HG02763 (cell line): ENCODE measurements at regions not wholly inside any gene's neighbourhood (a gene's known extent, or its start where the extent isn't known, plus 50 kb on each side); places are given as distances from the start of the nearest gene placed in this dataset.

ENCODE experiments used
- ATAC-seq: cut with Tn5 transposase; IDR thresholded peaks from one replicate; pipeline ENCODE4 v1.9.1; 2021; ENCODE audit warnings: mild to moderate bottlenecking, moderate library complexity; ENCODE audit not compliant: unreplicated experiment

DNA sequence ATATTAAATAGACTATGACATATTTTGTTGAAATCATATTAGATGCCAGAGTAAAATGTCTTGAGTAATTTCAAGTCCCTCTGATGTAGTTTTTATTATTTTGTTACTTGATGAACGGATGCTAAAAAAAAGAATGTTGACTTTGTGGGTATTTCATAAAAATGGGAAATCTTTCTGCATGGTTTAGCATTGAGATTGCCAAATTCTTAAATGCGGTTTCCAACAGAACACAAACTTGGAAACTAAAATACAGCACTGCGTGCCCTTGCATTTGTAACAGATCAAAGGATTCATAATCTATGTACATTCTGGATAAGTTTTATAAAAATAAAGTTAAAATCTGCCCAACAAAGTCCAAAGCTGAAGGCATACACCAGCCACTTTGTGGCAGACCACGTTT, 425.5 kb upstream of the DAB2 start:
- no peak for ATAC-seq

DNA sequence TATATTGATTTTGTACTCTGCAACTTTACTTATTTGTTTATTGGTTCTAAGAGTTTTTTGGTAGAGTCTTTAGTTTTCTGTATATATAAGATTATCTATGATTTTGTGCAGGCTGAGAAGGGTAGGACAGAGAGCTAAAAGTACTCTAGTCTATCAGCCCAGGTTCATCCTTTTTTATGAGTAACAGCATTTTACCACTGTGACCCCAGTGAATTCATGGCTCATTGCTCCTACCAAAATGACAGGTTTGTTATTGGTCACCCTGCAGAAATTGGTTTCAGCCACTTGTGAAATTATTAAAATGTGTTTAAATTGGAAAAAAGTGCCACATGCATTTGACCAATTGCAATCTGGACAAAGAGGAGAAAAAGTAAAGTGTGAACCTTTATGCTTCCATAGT, 421.4 kb upstream of the DAB2 start:
- no peak for ATAC-seq

DNA sequence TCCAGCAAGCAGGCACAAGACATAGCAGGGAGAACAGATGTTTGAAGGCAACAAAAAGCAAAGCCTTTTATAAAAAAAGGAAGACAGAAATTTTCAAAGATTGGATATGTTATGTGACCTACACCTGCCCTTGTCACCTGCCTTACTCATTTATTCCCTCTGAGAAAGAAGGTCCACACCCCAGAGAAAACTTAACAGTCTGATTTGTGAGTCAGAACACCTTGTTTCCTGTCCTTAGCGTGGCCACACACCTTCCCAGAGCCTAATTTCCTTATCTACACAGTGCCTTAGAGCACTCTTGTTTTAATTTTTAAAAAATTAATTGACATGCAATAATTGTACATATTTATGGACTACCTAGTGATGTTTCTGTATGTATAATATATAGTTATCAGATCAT, 419.0 kb upstream of the DAB2 start:
- ATAC-seq = no peak

DNA sequence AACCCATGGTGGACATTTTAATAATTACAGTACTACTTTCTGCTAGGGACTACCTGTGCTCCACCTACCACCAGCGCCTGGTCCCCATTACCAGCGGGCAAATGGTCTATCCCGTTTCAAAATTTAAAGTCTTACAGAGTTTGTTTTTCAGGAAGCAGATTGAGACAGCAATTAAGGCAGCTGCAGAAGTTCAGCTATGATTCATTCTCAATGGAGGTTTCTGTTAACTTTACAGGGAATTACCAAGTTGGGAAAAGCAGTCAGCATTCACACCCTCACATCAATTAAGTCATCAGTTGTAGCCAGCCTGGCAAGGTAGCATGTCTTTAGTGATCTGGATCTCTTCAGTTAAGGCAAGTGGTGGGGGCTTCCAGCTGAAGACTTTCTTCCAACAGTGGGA, 410.6 kb upstream of the DAB2 start:
- no peak for ATAC-seq

DNA sequence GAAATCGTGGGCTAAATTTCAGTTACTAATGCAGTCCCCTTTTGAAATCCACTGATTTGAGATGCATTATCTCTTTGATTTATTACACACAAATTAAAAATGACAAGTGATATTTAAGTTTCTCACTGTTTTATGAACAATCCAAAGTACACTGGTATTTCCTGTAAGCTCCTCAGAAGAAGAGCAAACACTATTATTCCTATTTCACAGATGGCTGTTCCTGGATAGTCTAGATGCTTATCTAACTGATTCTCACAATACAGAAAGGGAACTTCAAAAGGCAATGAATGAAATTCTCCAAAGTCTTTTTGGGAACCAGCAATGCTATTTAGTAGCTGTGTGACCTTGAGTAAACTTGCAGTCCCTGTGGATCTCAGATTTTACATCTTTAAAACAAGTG, 404.7 kb upstream of the DAB2 start:
- ATAC-seq = no peak

DNA sequence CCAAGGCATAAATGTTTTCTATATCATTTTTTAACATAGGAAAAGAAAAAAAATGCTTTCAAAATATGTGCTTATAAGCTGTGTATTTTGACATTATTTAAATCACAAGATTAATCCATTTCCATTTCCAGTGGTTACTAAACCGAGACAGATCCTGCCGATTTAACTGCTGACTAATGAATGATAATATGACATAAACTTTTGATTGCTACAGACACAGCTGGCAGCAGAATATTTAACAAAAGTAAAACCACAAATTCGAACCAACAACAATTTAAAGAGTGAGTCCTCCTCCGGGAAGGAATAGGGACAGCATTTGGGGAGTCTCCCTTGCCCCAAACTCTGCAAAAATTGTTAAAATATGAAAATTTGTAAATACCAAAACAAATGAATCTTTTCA, 401.3 kb upstream of the DAB2 start:
- no peak for ATAC-seq

DNA sequence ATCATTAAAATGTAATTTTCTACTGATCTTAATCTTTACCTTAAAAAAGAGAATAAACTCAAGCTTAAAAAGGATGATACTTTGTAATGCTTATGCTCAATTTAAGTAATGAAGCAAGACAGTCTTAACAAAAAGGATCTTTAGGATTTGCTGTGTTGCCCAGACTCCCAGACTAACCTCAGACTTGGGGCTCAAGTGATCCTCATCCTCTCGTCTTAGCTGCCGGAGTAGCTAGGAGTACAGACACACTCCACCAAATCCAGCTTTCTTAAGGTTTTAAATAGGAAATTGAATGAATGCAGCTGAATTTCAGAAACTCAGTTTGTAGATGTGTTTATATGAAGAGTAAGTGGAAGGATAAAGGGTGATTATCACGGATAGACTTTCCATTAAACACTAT, 400.5 kb upstream of the DAB2 start:
- ATAC-seq = no peak

DNA sequence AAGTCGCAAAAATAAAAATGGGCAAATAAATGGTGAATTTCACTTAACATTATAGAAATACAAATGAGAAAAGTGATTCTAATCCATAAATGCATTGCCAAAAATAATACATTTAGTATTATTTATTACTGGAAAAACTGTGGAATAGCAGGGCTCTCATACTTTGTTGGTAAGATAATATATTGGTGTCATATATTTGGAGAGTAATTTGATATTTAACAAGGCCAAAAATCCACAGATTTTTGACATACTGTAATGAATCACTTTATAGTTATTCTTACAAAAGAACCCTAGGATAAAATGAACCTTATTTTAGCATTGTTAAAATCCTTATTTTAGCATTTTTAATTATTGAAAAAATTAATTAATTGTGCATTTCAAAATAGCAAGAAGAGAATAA, 397.2 kb upstream of the DAB2 start:
- no peak for ATAC-seq

DNA sequence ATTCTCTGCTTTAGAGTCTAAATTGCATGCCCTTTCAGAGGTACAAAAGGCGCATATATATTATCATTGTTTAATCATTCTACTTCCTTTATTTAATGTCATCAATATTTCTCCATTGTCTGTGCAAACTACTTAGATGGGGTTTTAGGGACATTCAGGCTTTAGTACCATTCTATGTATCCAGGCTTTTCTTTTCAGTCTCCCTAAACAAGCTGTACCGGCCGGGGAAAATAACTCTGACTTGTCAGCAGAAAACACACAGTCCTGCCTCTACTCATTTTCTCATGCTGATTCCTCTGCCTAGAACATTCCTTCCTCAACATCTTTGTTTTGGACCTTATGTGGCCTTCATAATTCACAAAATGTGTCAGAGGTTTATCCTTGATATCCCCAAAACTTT, 392.1 kb upstream of the DAB2 start:
- no peak for ATAC-seq

DNA sequence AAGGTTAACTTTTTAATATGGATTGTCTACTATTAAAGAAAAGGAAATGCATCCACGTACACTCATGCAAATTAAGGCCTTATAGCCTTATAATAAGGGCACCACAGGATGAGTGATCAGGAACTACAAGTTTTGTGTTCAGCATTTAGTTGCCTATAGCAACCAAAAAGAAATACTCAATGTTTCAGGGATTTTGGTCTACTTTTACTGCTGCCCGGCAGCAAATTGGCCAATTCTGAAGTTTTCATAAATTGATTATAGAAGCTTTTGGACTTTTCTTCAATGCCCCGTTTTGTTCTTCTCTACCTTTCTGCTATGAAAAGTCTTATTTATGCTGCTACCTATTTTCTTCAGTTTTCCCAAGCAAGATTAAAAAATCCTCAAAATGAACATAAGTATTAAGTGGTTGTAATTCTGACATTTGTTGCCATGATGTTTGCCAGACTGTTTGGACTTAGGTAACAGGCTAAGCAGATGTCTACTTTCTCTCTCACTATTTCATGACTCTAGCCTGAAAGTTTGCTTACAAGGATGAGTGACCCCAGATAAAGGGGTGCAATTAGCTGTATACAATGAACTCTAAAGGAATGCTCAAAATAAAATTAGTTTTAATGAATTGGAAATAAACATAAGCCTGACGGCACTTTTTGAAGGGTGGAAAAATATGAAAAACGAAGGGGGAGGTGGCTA, 391.5 kb upstream of the DAB2 start:
- ATAC-seq = no peak

DNA sequence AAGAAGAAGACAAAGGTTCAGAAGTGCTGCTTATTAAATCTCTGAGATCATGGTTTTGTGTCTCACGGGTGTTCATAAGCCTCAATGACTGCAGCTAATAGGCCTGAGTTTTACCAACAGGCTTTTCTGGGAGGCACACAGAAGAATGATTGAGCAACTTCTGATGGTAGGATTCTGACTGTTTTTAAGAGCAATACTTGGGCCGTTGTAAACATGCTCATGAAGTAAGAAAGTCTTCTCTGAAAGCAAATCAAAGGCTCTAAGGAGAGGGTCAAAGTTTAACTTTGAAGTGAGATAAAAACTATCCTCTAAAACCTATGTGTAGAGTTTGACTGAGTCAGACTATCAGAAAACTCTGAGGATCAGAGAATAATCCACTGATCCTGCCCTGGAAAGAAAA, 390.9 kb upstream of the DAB2 start:
- no peak for ATAC-seq

DNA sequence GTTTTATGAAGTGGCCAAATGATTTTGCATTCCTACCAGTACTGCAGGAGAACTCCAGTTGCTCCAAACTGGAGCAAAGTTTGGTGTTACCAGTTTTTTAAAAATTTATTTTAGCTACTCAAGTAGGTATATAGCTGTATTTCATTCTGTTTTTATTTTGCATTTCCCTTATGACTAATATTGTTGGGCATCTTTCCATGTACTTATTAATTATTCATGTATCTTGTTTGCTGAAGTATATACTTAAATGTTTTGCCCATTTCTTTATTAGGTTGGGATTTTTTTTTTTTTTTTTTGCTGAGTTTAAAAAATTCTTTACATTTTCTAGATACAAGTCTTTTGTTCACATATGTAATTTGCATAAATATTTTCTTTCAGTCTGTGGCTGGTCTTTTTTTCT, 386.6 kb upstream of the DAB2 start:
- no peak for ATAC-seq

DNA sequence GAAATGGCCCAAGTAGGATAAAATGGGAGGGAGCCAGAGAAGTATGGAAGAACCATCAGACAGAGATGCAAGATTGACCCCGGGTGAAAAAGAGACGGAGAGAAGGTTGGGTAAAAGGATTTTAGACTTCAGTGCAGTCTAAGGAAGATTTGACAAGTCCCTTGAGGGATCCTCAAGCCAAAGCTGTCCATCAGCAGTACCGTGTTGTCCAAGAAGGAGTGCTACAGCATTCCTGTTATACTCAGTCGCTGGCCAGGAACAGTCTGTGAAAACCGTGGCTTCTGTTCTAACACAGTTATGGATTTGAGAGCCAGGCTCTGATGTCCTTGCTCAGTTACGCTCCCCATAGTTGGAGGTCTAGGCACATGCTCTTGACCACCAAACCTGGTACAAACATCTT, 383.9 kb upstream of the DAB2 start:
- no peak for ATAC-seq

DNA sequence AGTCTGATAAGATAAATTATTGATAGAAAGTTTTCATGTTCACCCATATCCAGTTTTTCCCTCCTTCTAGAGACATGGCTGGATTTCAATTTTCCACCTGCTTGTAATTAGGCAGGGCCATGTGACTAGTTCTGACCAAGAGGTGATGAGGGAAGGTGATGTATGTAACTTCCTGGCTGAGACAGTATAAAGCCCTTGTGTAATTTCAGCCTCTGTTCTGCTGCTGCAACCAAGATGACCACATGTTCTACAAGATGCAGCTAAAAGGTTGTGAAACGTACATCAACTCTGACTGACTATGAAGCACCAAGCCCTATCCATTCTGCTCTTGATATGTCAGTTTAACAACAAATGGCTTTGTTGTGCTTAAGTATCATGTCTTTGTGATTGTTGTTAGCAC, 376.5 kb upstream of the DAB2 start:
- ATAC-seq = no peak

DNA sequence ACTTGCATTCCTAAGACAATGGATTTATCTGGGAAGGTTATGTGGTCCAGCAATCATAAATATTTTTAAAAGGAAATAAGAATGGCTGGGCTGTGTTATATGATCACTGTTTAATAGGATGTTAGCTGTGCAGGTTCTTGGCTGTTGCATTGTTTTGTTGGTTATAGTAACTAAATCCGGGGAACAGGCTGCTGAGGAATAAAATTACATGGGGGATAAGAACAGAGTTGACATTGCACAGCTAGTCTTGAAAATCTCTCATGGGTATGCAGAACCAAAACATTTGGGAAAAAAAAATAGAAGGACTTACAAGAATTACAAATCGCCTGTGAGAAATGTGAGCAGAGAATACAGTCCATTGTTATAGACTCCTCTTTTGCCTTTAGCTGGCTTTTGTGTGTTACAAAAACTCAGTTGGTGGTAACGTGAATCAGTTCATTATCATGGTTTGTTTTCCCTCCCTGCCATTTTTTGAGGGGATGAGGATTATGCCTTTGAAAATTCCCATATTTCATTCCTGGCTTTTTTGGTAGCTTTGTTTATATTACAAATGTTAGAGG, 375.3 kb upstream of the DAB2 start:
- ATAC-seq = no peak

DNA sequence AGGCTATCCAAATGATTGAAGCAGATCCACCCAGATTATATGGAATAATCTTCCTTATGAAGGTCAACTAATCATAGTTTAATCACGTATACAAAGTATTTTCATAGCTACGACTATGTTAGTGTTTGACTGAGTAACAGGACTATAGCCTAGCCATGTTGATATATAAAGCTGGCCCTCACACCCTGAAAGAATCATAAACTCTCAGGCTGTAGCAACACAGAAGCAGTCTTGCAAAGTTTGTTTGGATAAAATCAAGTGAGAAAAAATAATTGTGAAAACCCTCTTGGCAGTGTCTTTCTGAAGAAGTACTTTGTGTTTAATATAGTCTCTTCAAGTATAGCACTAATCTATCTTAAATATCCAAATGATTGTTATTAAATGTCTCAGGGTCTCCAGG, 374.5 kb upstream of the DAB2 start:
- ATAC-seq = no peak

DNA sequence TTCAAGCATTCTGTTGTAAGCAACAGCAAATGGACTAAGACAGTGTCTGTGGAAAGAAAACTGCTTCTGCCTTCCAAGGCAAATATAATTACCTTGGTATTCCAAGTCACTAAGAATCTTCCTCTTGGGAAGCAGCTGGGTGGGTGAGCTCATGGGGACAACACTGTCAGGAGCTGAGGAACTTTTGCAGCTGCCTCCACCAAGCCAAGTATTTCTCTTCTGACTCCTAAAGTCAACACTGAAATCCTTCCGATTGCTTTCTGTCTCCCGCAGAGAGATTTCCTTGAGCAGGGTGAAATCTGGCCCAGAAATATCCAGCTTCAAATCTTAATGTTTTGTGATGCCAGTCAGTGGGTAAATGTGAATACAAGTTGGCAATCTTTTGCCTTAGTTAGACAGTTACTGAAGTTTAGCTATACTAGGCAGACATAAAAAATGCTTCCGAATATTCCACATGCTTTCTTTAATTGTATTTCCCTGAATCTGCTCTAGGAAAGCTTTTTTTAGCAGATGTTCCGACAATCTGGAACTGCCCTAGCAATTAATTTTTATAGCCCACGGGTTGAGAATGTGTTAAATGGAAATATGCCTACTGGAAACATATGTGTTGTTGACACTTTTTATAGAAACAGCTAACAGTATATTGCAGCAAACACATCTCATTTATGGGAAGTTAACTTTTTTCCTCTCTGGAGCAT, 369.9 kb upstream of the DAB2 start:
- no peak for ATAC-seq

DNA sequence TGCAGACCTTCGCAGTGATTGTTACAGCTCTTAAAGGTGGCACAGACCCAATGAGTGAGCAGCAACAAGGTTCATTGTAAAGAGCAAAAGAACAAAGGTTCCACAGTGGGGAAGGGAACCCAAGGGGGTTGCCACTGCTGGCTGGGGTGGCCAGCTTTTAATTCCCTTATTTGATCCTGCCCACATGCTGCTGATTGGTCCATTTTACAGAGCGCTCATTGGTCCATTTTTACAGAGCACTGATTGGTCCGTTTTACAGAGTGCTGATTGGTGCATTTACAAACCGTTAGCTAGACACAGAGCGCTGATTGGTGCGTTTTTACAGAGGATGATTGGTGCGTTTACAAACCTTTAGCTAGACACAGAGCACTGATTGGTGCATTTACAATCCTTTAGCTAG, 360.6 kb upstream of the DAB2 start:
- no peak for ATAC-seq

DNA sequence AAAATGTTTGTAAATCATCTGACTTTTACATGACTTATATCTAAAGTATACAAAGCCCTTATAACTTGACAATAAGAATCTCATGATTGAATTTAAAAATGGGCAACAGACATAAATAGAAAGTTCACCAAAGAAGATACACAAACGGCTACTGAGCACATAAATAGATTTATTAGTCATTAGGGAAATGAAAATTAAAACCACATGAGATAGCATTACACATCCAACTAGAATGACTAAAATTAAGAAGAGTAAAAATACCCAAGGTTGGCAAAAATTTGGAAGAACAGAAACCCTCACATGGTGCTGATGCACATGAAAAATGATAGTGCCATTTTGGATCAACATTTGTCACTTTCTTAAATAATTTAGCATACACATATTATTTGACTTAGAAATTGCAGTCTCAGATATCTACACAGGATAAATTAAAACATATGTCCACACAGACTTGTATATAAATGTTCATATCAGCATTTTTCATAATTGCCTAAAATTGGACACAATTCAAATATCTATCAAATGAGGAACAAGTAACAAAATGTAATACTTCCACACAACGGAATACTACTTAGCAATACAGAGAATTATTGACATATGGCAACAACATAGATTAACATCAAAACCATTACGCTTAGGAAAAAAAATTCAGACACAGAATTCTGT, 359.1 kb upstream of the DAB2 start:
- no peak for ATAC-seq

DNA sequence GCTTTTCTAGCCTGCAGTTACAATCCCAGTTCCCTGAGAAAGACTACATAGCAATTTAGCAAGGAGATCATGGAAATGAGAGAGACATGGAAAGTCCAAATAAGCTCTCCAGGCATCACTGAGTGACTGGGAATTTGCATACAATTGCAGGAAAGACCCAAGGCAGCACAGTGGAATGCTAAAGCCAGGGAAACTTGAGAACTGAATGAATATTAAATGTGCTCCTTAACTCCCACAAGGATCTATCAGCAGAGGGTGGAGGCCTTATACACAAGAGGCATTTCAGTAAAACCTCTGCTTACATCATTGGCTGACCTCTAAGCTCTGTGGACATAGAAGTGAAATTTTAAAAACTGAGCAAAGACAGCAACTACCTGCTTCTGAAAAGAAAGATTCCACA, 355.6 kb upstream of the DAB2 start:
- no peak for ATAC-seq

DNA sequence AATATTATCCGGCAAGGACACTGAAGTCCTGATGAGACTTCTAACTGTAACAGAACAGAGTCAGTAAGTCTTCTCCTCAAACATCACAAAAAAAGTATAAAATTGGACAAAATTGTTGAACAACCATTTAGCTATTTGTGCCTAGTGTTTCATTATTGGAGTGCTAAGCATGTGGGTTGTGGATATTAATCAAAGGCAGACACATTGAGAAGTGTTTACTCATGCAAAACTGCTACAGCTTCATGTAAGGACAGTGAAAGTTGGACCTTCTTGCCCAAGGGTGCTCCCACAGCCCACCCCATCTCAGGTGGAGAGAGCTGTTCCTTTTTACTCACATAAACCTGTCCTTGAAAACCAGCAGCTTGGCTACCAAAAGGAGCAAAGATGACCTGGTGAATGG, 355.1 kb upstream of the DAB2 start:
- no peak for ATAC-seq

DNA sequence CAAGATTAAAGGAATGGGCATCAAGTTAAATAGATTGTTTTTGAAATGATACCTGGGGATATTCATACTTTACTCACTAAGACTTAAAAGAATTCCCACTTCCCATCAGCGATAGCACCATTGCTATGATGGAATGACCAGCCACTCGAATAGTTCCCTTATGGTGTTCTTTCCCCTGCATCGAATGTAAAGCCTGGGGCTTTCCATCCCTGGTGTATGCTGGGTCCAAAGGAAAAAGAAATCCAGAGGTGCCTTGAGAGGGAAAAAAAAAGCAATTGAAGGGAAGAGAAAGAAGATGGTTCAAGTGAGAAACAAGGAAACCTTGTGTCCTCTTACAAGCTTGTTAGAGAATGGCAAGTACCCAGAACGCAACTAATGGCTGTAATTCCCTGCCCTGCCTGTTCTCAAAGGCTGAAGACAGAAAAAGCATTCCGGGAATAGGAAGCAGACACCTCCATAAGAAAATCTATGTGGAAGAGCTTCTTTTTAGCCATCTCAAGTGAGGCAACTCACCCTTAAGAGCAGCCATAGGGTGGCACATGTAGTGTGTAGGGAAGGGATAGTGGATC, 351.1 kb upstream of the DAB2 start:
- no peak for ATAC-seq
